ENCODE measurements at regions not wholly inside any gene's neighbourhood (a gene's known extent, or its start where the extent isn't known, plus 50 kb on each side); places are given as distances from the start of the nearest gene placed in this dataset.

DNA sequence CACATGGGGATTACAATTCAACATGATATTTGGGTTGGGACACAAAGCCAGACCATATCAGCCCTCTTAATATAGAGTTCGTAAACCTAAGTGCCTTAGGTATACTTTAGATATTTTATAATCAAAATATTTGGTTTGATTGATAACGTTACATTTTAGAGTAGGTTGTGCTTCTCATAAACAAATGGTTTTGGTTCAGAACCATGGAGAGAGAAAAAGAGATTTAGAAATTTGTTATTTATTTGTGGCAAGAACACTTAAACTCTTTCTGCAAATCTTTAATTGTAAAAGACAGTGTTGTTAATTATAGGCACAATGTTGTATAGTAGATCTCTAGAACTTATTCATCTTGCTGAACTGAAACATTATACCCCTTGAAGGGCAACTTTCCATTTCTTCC is 298.8 kb downstream of the TENT4A start:
- Mint-ChIP-seq H3K36me3 (ENCODE audit: low read depth) (no peaks in the 10 kb centered on the region), H3K27ac (no peak overlapping the region), H3K4me1 (no peaks in the 10 kb centered on the region), H3K27me3 (no peaks in the 10 kb centered on the region), H3K4me3 (no peak overlapping the region), H3K9me3 (peaks cover 4% of the 10 kb centered on the region)
- no peak for DNase-seq
- intact Hi-C loops (cut with micrococcal nuclease), result no loop called here

DNA sequence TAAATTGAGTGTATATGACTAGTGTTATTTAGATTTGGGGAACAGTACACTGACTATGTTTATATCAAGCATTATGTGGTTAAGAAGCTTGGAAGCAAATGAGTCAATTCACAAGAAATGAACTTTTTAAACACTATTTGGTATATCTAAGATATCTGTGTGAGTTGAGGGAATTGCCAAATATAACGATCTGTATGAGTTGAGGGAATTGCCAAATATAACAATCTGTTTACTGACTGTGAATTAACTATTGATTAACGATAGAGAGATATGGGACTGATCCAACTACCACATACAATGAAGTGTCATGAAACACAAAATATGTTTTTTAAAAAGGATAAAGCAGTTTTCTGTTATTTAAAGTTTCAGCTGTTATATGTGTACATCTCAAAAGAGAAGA is 301.4 kb downstream of the TENT4A start:
- intact Hi-C loops (cut with micrococcal nuclease), result no loop called here

DNA sequence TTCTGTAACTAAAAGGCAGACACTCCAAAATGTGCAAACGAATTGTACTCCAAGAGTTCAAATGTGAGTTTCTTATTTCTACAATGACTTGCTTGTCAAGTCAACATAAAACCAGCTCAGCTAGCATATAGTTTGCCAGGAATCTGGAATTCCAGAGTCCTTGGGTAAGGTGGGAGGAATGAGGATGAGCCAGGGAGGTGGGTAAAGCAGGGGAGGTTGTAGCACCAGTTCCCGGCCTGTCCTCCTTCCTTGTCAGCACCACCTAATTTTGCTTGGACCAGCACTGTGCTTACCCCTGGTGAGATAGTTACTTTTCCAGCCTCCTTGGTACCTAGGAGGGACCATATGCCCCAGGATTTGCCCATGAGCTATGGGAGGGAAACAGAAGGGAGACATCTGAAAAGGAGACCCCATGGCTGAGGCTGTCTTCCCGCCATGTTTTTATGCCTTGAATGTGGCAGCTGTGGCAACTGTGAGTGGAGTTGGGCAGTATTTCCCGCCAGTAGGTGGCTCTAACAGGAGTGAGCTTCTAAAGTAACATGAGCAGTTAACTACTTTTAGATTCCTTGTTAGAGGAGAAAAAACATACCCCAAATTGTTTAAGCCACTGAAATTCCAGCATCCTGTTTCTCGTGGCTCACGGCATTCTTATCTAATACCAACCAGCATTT is 302.5 kb downstream of the TENT4A start:
- H3K4me1 Mint-ChIP-seq, result no peaks in the 10 kb centered on the region
- DNase-seq, result no peak
- no peaks in the 10 kb centered on the region for H3K36me3 Mint-ChIP-seq (ENCODE audit: low read depth)
- no peak overlapping the region for H3K27ac Mint-ChIP-seq
- H3K4me3 Mint-ChIP-seq, result no peak overlapping the region
- H3K27me3 Mint-ChIP-seq, result no peaks in the 10 kb centered on the region
- intact Hi-C loops (cut with micrococcal nuclease), result no loop called here
- peaks cover 12% of the 10 kb centered on the region for H3K9me3 Mint-ChIP-seq

More for the DNA sequence above, 301.4 kb downstream of the TENT4A start:
- H3K27ac Mint-ChIP-seq, result no peak overlapping the region
- no peaks in the 10 kb centered on the region for H3K4me1 Mint-ChIP-seq
- H3K27me3 Mint-ChIP-seq, result no peaks in the 10 kb centered on the region
- H3K9me3 Mint-ChIP-seq, result peaks cover 8% of the 10 kb centered on the region
- H3K36me3 Mint-ChIP-seq (ENCODE audit: low read depth), result no peaks in the 10 kb centered on the region
- H3K4me3 Mint-ChIP-seq, result no peak overlapping the region
- DNase-seq, result no peak

DNA sequence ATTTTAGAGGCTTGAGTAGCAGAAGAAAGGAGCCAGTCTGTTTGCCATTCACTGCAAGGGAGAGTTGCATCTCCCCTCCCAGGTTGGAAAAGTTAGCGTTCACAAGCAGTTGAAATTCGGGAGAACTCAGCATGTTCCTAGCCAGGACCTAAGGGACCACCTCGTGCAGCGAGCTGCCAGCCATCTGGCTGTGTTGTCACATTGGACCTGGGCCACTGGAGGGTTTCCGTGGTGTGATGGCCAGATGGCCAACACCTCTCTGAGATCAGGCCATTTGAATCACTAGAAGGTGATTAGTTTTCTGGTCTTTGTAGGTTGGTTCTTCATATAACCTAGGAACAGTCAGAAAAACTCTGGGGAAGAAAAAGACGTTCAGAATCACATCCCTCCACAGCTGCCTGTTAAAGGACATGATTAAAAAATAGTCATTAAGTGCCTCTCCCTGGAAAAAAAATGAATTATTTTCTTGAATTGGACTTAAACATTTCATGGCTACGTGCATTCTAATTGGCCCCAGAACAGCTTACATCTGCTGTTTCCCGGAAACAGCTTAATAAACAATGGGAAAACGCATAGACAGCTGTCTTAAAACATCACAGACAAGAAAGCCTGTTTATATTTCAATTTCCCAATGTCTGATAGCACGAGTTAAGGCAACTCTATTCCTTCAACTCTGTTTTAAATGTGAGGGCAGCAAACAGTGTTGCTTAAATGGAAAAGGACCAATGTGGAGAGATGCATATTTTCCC is 303.9 kb downstream of the TENT4A start:
- Mint-ChIP-seq H3K36me3 (ENCODE audit: low read depth) (no peaks in the 10 kb centered on the region), H3K27ac (no peak overlapping the region), H3K27me3 (no peaks in the 10 kb centered on the region), H3K4me3 (no peak overlapping the region), H3K4me1 (no peaks in the 10 kb centered on the region), H3K9me3 (peaks cover 15% of the 10 kb centered on the region)
- intact Hi-C loops (cut with micrococcal nuclease), result no loop called here
- DNase-seq, result no peak

DNA sequence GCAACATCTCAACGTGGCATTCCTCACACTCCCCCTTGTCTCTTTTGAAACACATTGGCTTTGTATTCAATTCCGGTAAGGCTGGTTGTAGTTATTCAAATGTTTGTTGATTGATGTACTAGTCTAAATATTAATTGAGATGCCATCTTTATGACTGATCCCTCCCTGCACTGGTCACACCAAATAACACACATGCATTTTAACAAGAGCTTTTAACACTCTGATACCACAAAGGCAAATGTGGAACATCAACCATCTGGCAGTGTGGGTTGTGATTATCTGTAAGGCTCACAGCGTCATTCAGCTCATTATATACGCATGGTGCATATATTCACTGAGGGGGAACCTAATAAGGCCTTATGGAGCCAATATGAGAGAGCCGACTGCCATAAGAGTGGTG is 305.0 kb downstream of the TENT4A start:
- Mint-ChIP-seq H3K4me1 (no peaks in the 10 kb centered on the region), H3K9me3 (peaks cover 17% of the 10 kb centered on the region), H3K36me3 (ENCODE audit: low read depth) (no peaks in the 10 kb centered on the region), H3K4me3 (no peak overlapping the region), H3K27me3 (no peaks in the 10 kb centered on the region), H3K27ac (no peak overlapping the region)
- DNase-seq, result no peak
- intact Hi-C loops (cut with micrococcal nuclease), result no loop called here

DNA sequence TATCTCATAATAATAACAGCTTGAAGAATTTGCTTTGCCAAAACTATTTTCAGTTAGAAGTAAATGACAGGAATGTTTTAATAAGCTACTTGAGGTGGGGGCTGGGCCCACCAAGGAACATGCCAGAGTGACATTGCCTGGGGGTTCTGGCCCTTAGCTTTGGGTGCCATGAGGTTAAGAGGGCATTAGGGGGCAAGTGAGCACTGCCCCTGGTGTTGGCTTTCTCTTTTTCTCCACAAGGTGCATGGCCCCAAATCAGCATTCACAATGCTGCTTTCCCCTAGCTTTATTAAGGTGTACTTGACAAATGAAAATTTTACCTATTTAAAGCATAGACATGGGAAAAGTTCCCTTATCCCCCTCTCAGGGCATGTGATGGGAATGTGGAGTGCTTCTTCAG is 305.4 kb downstream of the TENT4A start:
- no peaks in the 10 kb centered on the region for H3K36me3 Mint-ChIP-seq (ENCODE audit: low read depth)
- no peak for DNase-seq
- H3K27ac Mint-ChIP-seq, result no peak overlapping the region
- no peaks in the 10 kb centered on the region for H3K27me3 Mint-ChIP-seq
- intact Hi-C loops (cut with micrococcal nuclease), result no loop called here
- H3K4me3 Mint-ChIP-seq, result no peak overlapping the region
- H3K9me3 Mint-ChIP-seq, result peaks cover 21% of the 10 kb centered on the region
- no peaks in the 10 kb centered on the region for H3K4me1 Mint-ChIP-seq

DNA sequence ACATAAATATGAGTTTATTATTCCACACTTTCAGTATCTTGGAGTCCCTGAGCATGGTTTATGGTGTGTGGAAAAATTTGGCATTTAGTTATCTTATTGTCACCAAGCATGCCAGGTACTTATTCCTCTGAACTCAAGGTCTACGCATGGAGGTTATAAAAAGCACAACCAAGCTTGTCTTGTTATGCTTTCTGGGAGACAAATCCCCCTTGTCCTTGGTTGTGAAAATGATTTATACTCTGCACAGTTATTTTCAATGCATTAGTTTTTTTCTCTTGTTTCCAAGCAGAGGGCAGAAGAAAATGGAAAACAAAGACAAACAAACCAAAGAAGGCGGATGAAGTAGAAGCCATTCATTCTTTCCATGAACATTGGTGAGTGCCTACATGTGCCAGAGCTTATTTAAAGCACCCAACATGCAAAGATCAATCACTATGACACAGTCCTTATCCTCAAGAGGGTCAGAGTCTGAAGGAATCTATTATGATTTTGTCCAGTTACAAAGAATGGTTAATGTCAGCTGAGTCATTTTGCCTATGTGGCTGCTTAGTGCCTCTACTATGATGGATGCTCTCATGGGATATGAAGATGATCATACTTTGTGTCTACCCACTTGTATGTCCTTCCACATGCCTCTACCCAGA is 323.1 kb downstream of the TENT4A start:
- Mint-ChIP-seq H3K27me3 (no peaks in the 10 kb centered on the region), H3K4me3 (no peak overlapping the region), H3K27ac (no peak overlapping the region), H3K4me1 (no peaks in the 10 kb centered on the region), H3K9me3 (no peaks in the 10 kb centered on the region), H3K36me3 (ENCODE audit: low read depth) (no peaks in the 10 kb centered on the region)
- no peak for DNase-seq
- intact Hi-C loops (cut with micrococcal nuclease), result no loop called here

DNA sequence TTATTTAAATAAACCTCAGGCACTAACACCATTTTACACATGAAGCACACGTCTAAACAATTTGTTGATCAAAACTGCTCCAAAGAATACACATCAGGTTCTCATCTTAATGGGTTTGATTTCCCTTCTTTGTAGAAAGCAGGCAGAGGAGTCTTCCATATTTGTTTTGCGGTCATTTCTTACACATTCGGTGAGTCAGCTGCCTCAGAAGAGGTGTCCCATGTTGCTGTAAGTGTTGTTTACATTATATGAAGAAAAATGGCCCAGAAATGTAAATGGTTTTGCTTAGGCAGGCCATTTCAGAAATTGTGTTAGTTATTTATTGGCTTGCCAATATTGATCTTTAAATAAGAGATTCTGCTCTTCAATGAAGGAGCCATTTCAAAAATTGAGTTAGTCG is 325.8 kb downstream of the TENT4A start:
- Mint-ChIP-seq H3K9me3 (no peaks in the 10 kb centered on the region), H3K27ac (no peak overlapping the region), H3K36me3 (ENCODE audit: low read depth) (no peaks in the 10 kb centered on the region), H3K4me3 (no peak overlapping the region), H3K4me1 (no peaks in the 10 kb centered on the region), H3K27me3 (no peaks in the 10 kb centered on the region)
- intact Hi-C loops (cut with micrococcal nuclease), result no loop called here
- DNase-seq, result no peak

DNA sequence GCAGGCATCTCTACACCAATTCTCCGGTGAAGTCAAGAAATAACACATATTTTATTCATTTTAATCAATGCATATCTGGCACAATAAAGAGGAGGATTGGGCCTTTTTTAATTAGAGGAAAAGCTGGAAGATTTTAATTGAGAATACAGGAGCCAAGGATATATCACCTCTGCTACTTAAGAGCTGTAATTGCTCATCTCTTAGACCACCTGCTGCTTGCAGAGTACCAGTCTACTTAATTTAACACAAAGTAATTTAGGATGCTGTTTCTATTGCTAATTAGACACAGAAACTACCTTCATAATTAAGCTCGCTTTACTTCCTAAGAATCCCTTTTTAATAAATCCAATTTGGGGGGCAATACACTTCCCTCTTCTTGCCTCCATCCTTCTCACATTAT is 326.9 kb downstream of the TENT4A start:
- Mint-ChIP-seq H3K36me3 (ENCODE audit: low read depth) (no peaks in the 10 kb centered on the region), H3K27me3 (no peaks in the 10 kb centered on the region), H3K4me1 (no peaks in the 10 kb centered on the region), H3K9me3 (no peaks in the 10 kb centered on the region), H3K4me3 (no peak overlapping the region), H3K27ac (no peak overlapping the region)
- intact Hi-C loops (cut with micrococcal nuclease), result no loop called here
- no peak for DNase-seq

DNA sequence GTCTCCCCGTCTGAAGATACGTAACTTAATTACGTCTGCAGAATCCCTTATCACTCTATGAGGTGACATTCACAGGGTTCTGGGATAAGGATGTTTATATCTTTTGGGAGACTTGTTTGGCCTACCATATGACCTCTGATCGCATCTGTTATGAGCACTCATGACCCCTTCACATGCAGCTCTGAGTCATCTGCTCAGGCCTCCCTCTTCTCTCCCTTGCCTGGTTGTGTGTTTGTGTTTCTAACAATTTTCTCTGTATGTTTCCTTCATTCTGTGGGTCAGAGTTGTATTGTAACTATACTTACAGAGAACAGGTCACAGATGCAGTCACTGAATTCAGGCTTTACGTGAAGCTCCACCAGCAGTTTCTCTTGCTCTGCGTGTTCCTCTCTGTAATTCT is 330.6 kb downstream of the TENT4A start:
- Mint-ChIP-seq H3K9me3 (no peaks in the 10 kb centered on the region), H3K27ac (no peak overlapping the region), H3K27me3 (no peaks in the 10 kb centered on the region), H3K4me1 (no peaks in the 10 kb centered on the region), H3K4me3 (no peak overlapping the region), H3K36me3 (ENCODE audit: low read depth) (no peaks in the 10 kb centered on the region)
- no peak for DNase-seq
- intact Hi-C loops (cut with micrococcal nuclease), result no loop called here

DNA sequence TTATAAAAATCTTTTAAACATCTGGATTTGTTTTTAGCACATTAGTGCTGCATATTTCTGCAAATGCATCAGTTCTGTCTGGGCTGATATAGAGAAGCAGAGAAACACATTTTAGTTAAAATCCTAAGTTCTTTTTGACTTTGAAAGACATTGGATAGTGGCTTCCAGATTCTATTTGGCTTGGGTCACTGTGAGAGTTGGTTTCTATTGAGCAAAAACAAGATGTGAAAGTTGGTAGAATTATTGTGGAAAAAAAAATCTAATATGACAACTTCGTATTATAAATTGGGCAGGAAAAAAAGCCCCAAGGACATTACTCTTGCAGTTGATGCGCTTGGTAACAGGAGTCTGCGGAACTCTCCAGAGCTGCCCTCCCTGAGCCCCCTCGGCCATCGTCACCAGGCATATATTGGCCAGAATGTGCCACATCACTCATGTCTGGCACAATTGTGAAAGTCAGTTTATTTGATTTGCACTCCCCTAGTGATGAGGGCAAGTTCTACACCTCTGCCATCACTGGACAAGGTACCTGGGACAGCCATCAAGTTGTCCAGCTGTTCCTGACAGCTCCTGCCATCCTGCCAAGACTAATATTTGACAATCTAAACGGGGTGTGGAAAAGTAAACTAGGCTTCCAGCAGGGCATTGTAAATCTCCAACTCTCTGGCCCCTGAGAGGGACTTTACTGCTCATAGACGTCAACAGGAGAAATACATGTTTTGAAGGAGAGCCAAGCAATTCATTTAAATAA is 334.5 kb downstream of the TENT4A start:
- intact Hi-C loops (cut with micrococcal nuclease), result no loop called here
- DNase-seq, result no peak
- Mint-ChIP-seq H3K36me3 (ENCODE audit: low read depth) (no peaks in the 10 kb centered on the region), H3K27ac (no peak overlapping the region), H3K4me1 (no peaks in the 10 kb centered on the region), H3K9me3 (no peaks in the 10 kb centered on the region), H3K27me3 (no peaks in the 10 kb centered on the region), H3K4me3 (no peak overlapping the region)

DNA sequence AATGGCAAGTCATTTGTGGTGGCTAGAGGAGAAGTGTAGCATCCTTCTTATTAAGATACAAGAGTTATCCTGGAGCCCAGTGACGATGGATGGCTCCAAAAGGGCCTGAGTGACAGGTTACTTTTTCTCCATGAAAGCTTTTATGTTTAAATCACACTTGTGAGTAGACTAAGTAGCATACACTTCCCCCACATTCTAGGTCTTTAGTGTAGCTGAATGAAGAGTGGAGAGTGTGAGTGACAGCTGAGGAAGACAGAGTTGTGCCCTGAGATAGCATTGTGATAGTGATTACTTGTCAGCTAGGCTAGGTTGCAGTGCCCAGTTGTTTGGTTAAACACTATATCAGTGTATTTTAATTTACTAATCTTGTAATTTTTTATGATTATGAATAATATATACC is 337.8 kb downstream of the TENT4A start:
- H3K9me3 Mint-ChIP-seq, result peaks cover 6% of the 10 kb centered on the region
- H3K4me1 Mint-ChIP-seq, result no peaks in the 10 kb centered on the region
- no peak overlapping the region for H3K4me3 Mint-ChIP-seq
- H3K36me3 Mint-ChIP-seq (ENCODE audit: low read depth), result no peaks in the 10 kb centered on the region
- DNase-seq, result no peak
- H3K27me3 Mint-ChIP-seq, result no peaks in the 10 kb centered on the region
- intact Hi-C loops (cut with micrococcal nuclease), result no loop called here
- H3K27ac Mint-ChIP-seq, result no peak overlapping the region

DNA sequence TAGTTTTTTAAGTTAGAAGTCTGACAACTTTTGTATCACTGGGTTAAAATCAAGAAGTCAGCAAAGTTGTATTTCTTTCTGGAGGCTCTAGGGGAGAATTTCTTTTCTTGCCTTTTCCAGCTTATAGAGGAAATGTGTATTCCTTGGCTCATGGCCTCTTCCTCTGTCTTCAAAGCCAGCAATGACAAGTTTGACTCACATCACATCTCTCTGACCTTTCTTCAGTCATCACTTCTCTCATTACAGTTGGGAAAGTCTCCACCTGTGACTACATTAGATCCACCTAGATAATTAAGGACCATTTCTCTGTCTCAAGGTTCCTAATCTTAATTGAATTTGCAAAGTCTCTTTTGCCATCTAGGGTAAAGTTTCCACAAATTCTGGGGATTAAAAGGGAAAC is 339.9 kb downstream of the TENT4A start:
- H3K27ac Mint-ChIP-seq, result no peak overlapping the region
- no peak overlapping the region for H3K4me3 Mint-ChIP-seq
- no peaks in the 10 kb centered on the region for H3K27me3 Mint-ChIP-seq
- H3K36me3 Mint-ChIP-seq (ENCODE audit: low read depth), result no peaks in the 10 kb centered on the region
- H3K9me3 Mint-ChIP-seq, result peaks cover 6% of the 10 kb centered on the region
- no peaks in the 10 kb centered on the region for H3K4me1 Mint-ChIP-seq
- intact Hi-C loops (cut with micrococcal nuclease), result no loop called here
- no peak for DNase-seq
